ENCODE measurements at regions not wholly inside any gene's neighbourhood (a gene's known extent, or its start where the extent isn't known, plus 50 kb on each side); places are given as distances from the start of the nearest gene placed in this dataset.

GRCh38 chr7:46756996-46757395 is 824.9 kb downstream of the TNS3 start:
- no peak for DNase-seq (ENCODE audit: low spot score)
- H3K36me3 ChIP-seq (ENCODE audit: insufficient read depth) = no peaks in the 10 kb centered on the region; the same call in 1 of the 2 replicates
- H3K4me1 ChIP-seq (ENCODE audit: insufficient read depth) = no peaks in the 10 kb centered on the region
- Mint-ChIP-seq H3K27me3 (ENCODE audit: insufficient read depth, low read depth, poor library complexity) (peaks cover 2% of the 10 kb centered on the region), H3K4me1 (peaks cover 2% of the 10 kb centered on the region; the same call in 1 of the 3 replicates), H3K9me3 (no peaks in the 10 kb centered on the region), H3K27ac (no peak overlapping the region), H3K36me3 (ENCODE audit: low read depth) (no peaks in the 10 kb centered on the region), H3K4me3 (no peak overlapping the region)
- 0 out of 2 replicates have a peak, but pooled peaks cover 2% of the 10 kb centered on the region for H3K9me2 ChIP-seq (ENCODE audit: insufficient read depth)
- no peak overlapping the region for H3K27ac ChIP-seq (ENCODE audit: low read depth)
- H2AFZ ChIP-seq = no peak overlapping the region
- ATAC-seq = no peak
- no peak overlapping the region for H3K4me3 ChIP-seq
- TF ChIP-seq ETS1 (IDR thresholded peaks at IDR 0.05) = no peak
- no peak for TF ChIP-seq POLR2AphosphoS5 (IDR thresholded peaks at IDR 0.05; ENCODE audit: low read depth)
- TF ChIP-seq EZH2 (IDR thresholded peaks at IDR 0.05; ENCODE audit: low read depth, unreplicated experiment) = no peak
- TF ChIP-seq NANOG (IDR thresholded peaks at IDR 0.05; ENCODE audit: borderline replicate concordance) = no peak
- no peak for TF ChIP-seq ZNF331 (CRISPR knock-in tag; IDR thresholded peaks at IDR 0.05; ENCODE audit: low read depth)
- TF ChIP-seq CTCF (conservative IDR thresholded peaks at IDR 0.05; ENCODE audit: low read depth in 2 of 2) = no peak
- no peak for TF ChIP-seq REST (IDR thresholded peaks at IDR 0.05; ENCODE audit: unreplicated experiment)
- no peak for TF ChIP-seq CREB1 (CRISPR knock-in tag; IDR thresholded peaks at IDR 0.05; ENCODE audit: low read depth)
- TF ChIP-seq ZNF462 (CRISPR knock-in tag; IDR thresholded peaks at IDR 0.05) = no peak
- TF ChIP-seq EZH2phosphoT487 (IDR thresholded peaks at IDR 0.05; ENCODE audit: unreplicated experiment) = no peak
- no peak for TF ChIP-seq JUNB (IDR thresholded peaks at IDR 0.05; ENCODE audit: unreplicated experiment)
- TF ChIP-seq ZNF114 (CRISPR knock-in tag; IDR thresholded peaks at IDR 0.05) = no peak
- TF ChIP-seq STAT1 (IDR thresholded peaks at IDR 0.05; ENCODE audit: unreplicated experiment) = no peak
- no peaks in the 10 kb centered on the region for H4K20me1 ChIP-seq (replicated peaks; ENCODE audit: insufficient read depth)
- H3F3A ChIP-seq (replicated peaks; ENCODE audit: low read depth) = no peaks in the 10 kb centered on the region
- H3K4me2 ChIP-seq = no peak overlapping the region
- H3K27me3 ChIP-seq (ENCODE audit: insufficient read depth) = no peaks in the 10 kb centered on the region
- H3K79me2 ChIP-seq (replicated peaks; ENCODE audit: insufficient read depth) = no peaks in the 10 kb centered on the region
